IMR-90 (cell line): ENCODE measurements at regions not wholly inside any gene's neighbourhood (a gene's known extent, or its start where the extent isn't known, plus 50 kb on each side); places are given as distances from the start of the nearest gene placed in this dataset.
A peak's percentile ranks its signal among the peaks of the same experiment; 100 is the strongest.

Experiments used
- ATAC-seq: fragments of 200-7000 bp; cut with Tn5 transposase; 2 replicates; pipeline ENCODE4 v1.9.1; 2020; ENCODE audit warnings: low read depth, mild to moderate bottlenecking, moderate library complexity
- BruUV-seq: library from RNA; stranded (reverse); fragments of 400-500 nt; replicated peaks from 2 replicates; lab custom pipeline; 2021; lab: Mats Ljungman, UMichigan
- CTCF ChIA-PET: fragments of 300-600 bp; formaldehyde crosslinking; extraction: SDS; loops from one replicate; lab custom pipeline; 2021; ENCODE audit warnings: antibody characterized with exemption; lab: Yijun Ruan, JAX
- POLR2A ChIA-PET: fragments of 300-600 bp; sonication (Branson Sonifier 250); formaldehyde crosslinking; loops from one replicate; lab custom pipeline; 2022; ENCODE audit warnings: antibody characterized with exemption; ENCODE audit not compliant: unreplicated experiment; lab: Charles Lee
- DNase-seq: peaks from one replicate; pipeline ENCODE4 v3.0.0; 2013
- H2AFZ ChIP-seq: replicated peaks from 2 replicates; pipeline ENCODE3; 2013; ENCODE audit warnings: low read length, mild to moderate bottlenecking; ENCODE audit not compliant: poor library complexity
- H2AK5ac ChIP-seq: 2 replicates; pipeline ENCODE4 v1.6.1; 2013; ENCODE audit warnings: low read depth, low read length, inconsistent platforms
- H2AK9ac ChIP-seq: replicated peaks from 2 replicates; pipeline ENCODE3; 2013; ENCODE audit warnings: mild to moderate bottlenecking, low read depth, low read length, moderate library complexity; ENCODE audit not compliant: poor library complexity
- H2BK120ac ChIP-seq: 2 replicates; pipeline ENCODE4 v1.6.1; 2013; ENCODE audit warnings: low read depth, low read length, inconsistent platforms
- H2BK15ac ChIP-seq: 3 replicates; pipeline ENCODE4 v1.6.1; 2013; ENCODE audit warnings: low read depth, low read length, inconsistent platforms
- H2BK20ac ChIP-seq: 2 replicates; pipeline ENCODE4 v1.6.1; 2013; ENCODE audit warnings: low read depth, mild to moderate bottlenecking, inconsistent platforms, low read length, moderate library complexity
- H2BK5ac ChIP-seq: 2 replicates; pipeline ENCODE4 v1.6.1; 2013; ENCODE audit warnings: mild to moderate bottlenecking, low read depth, low read length, inconsistent platforms; ENCODE audit not compliant: poor library complexity, severe bottlenecking
- H3K14ac ChIP-seq: replicated peaks from 2 replicates; pipeline ENCODE4 v1.6.1; 2013; ENCODE audit warnings: low read depth, low read length, inconsistent platforms
- H3K18ac ChIP-seq: 2 replicates; pipeline ENCODE4 v1.6.1; 2013; ENCODE audit warnings: low read depth, low read length, control low read depth
- H3K23ac ChIP-seq: 2 replicates; pipeline ENCODE4 v1.6.1; 2013; ENCODE audit warnings: low read depth, low read length, inconsistent platforms
- H3K27ac ChIP-seq: 2 replicates; pipeline ENCODE4 v1.5.1; 2013; ENCODE audit warnings: mild to moderate bottlenecking, control low read depth, low read length; ENCODE audit not compliant: insufficient read depth
- H3K27me3 ChIP-seq: 2 replicates; pipeline ENCODE4 v1.6.1; 2013; ENCODE audit warnings: low read length; ENCODE audit not compliant: control insufficient read depth, insufficient read depth
- H3K36me3 ChIP-seq: 2 replicates; pipeline ENCODE4 v1.6.1; 2013; ENCODE audit warnings: low read length, mixed read lengths; ENCODE audit not compliant: control insufficient read depth, insufficient read depth
- H3K4ac ChIP-seq: 2 replicates; pipeline ENCODE4 v1.6.1; 2013; ENCODE audit warnings: low read depth, low read length, inconsistent platforms
- H3K4me1 ChIP-seq: 2 replicates; pipeline ENCODE4 v1.6.1; 2013; ENCODE audit warnings: low read length, mixed read lengths; ENCODE audit not compliant: control insufficient read depth, insufficient read depth
- H3K4me2 ChIP-seq: 2 replicates; pipeline ENCODE4 v1.6.1; 2013; ENCODE audit warnings: low read depth, mild to moderate bottlenecking, control low read depth, low read length, moderate library complexity
- H3K4me3 ChIP-seq: 2 replicates; pipeline ENCODE4 v1.5.1; 2013; ENCODE audit warnings: low read depth, mild to moderate bottlenecking, control low read depth, low read length, moderate library complexity; ENCODE audit not compliant: insufficient read depth
- H3K56ac ChIP-seq: 2 replicates; pipeline ENCODE4 v1.6.1; 2013; ENCODE audit warnings: low read length, inconsistent platforms; ENCODE audit not compliant: insufficient read depth; ENCODE audit errors: extremely low read depth
- H3K79me1 ChIP-seq, 2 experiments: 2 replicates each; pipeline ENCODE4 v1.6.1; 2013; ENCODE audit warnings: low read length in 2 of 2, inconsistent platforms in 1 of 2, low read depth in 1 of 2
- H3K9ac ChIP-seq: 2 replicates; pipeline ENCODE4 v1.6.1; 2013; ENCODE audit warnings: low read depth, low read length, control low read depth
- H3K9me1 ChIP-seq: 2 replicates; pipeline ENCODE4 v1.6.1; 2013; ENCODE audit warnings: low read length, inconsistent platforms; ENCODE audit not compliant: insufficient read depth
- H3K9me3 ChIP-seq: 2 replicates; pipeline ENCODE4 v1.6.1; 2013; ENCODE audit warnings: low read length; ENCODE audit not compliant: control insufficient read depth, insufficient read depth
- H4K20me1 ChIP-seq: 2 replicates; pipeline ENCODE4 v1.6.1; 2013; ENCODE audit warnings: low read length, inconsistent platforms; ENCODE audit not compliant: insufficient read depth
- H4K5ac ChIP-seq: 2 replicates; pipeline ENCODE4 v1.6.1; 2013; ENCODE audit warnings: mild to moderate bottlenecking, low read depth, low read length, control low read depth
- H4K8ac ChIP-seq, 2 experiments: 2 replicates each; pipeline ENCODE4 v1.6.1; 2013; ENCODE audit warnings: low read depth in 2 of 2, low read length in 2 of 2, control low read depth in 1 of 2, inconsistent platforms in 1 of 2
- H4K91ac ChIP-seq: 2 replicates; pipeline ENCODE4 v1.6.1; 2013; ENCODE audit warnings: low read depth, low read length, inconsistent platforms; ENCODE audit not compliant: insufficient read depth
- CHD1 ChIP-seq: IDR thresholded peaks from 2 replicates; pipeline ENCODE4 v1.6.1; 2012; ENCODE audit warnings: low read depth, low read length, improper control_type of control experiment
- MXI1 ChIP-seq: IDR thresholded peaks from 2 replicates; pipeline ENCODE4 v1.6.1; 2012; ENCODE audit warnings: low read depth, mild to moderate bottlenecking, low read length, moderate library complexity, borderline replicate concordance
- POLR2A ChIP-seq: IDR thresholded peaks from 2 replicates; pipeline ENCODE4 v1.6.1; 2012; ENCODE audit warnings: mild to moderate bottlenecking, low read depth, low read length
- SMC3 ChIP-seq: fragments of 150-350 bp; IDR thresholded peaks from 2 replicates; pipeline ENCODE4 v1.6.1; 2016; ENCODE audit warnings: low read depth, mild to moderate bottlenecking, antibody characterized with exemption, low read length, moderate library complexity
- WGBS, 2 experiments: methylation state at CpG; one replicate each; pipeline versions ENCODE4 v1.1.5 to v1.1.7; 2013; ENCODE audit warnings: missing lambda C conversion rate in 2 of 2; ENCODE audit not compliant: insufficient read length in 1 of 2; ENCODE audit errors: extremely low coverage in 2 of 2; 5-methylcytosine and 5-hydroxymethylcytosine counted together
- dilution Hi-C: fragments of 300-500 bp; cut with HindIII; formaldehyde crosslinking; loops from one replicate; pipeline ENCODE4 v1.14.3; 2018; ENCODE audit warnings: low sequenced_read_pairs; ENCODE audit not compliant: unreplicated experiment
- in situ Hi-C: fragments of 300-500 bp; cut with MboI; formaldehyde crosslinking; loops from 3 replicates; pipeline ENCODE4 v1.14.3; 2019; ENCODE audit warnings: low sequenced_read_pairs, inconsistent platforms, mixed read lengths
- intact Hi-C: fragments of 100-400 bp; cut with micrococcal nuclease; formaldehyde crosslinking; loops from 2 replicates; pipeline ENCODE4 v1.10.0; 2022
- TF ChIP-seq, protein P1 (sequence below): fragments of 150-350 bp; IDR thresholded peaks from 2 replicates; pipeline ENCODE4 v1.6.1; 2016; ENCODE audit warnings: low read depth, mild to moderate bottlenecking, low read length, moderate library complexity, borderline replicate concordance
- TF ChIP-seq, protein P2 (sequence below): conservative IDR thresholded peaks from 2 replicates; pipeline ENCODE4 v1.5.1; 2012; ENCODE audit warnings: mild to moderate bottlenecking, low read depth, low read length, improper control_type of control experiment
- TF ChIP-seq, protein P3 (sequence below): fragments of 150-350 bp; IDR thresholded peaks from 2 replicates; pipeline ENCODE4 v1.6.1; 2017; ENCODE audit warnings: mild to moderate bottlenecking, antibody characterized with exemption, low read length, low read depth

DNA sequence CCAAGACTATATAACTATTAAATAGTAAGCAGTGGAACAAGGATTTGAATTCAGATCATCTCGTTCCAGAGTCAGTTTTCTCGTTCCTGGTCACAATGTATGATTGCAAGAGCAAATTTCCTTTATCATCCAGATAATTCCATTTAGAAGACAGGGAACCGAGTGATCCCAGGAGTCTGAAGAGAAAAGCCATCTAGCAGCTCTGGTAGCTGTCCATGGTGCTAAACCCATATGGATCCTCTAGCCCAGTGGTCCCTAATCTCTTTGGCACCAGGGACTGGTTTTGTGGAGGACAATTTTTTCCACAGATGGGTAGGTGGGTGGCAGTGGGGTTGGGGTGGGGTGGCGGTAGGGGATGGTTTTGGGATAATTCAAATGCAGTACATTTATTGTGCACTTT, 229.4 kb downstream of the PTPRU start:
- WGBS, 2 experiments: no CpG with 5 or more reads among the region's 4 CpGs
- no peaks in the 10 kb centered on the region for H3K9me1 ChIP-seq
- no peak overlapping the region for H2BK5ac ChIP-seq

More for the DNA sequence above, 229.4 kb downstream of the PTPRU start:
- Histone ChIP-seq H2AK5ac (no peak overlapping the region), H2BK120ac (no peak overlapping the region), H3K4ac (no peak overlapping the region), H3K27me3 (no peaks in the 10 kb centered on the region), H3K9ac (no peak overlapping the region), H4K5ac (no peak overlapping the region), H3K79me1 (no peaks in the 10 kb centered on the region), H4K8ac (no peak overlapping the region), H3K27ac (no peak overlapping the region), H3K36me3 (no peaks in the 10 kb centered on the region), H2AK9ac (no peak overlapping the region), H2AFZ (no peak overlapping the region), H3K14ac (no peak overlapping the region), H2BK15ac (no peak overlapping the region), H3K56ac (no peak overlapping the region), H2BK20ac (no peak overlapping the region), H3K23ac (no peak overlapping the region), H3K4me1 (no peaks in the 10 kb centered on the region), H3K18ac (no peak overlapping the region), H3K9me3 (no peaks in the 10 kb centered on the region), H3K4me3 (no peak overlapping the region), H4K91ac (no peak overlapping the region), H4K20me1 (no peaks in the 10 kb centered on the region), H3K4me2 (no peak overlapping the region)
- peak; percentile 23 for DNase-seq
- POLR2A ChIA-PET: no interaction called here
- ATAC-seq: no peak
- intact Hi-C loops: no loop called here
- in situ Hi-C loops: no loop called here
- CTCF ChIA-PET: no interaction called here
- no peak for TF ChIP-seq CHD1
- TF ChIP-seq, protein P1, sequence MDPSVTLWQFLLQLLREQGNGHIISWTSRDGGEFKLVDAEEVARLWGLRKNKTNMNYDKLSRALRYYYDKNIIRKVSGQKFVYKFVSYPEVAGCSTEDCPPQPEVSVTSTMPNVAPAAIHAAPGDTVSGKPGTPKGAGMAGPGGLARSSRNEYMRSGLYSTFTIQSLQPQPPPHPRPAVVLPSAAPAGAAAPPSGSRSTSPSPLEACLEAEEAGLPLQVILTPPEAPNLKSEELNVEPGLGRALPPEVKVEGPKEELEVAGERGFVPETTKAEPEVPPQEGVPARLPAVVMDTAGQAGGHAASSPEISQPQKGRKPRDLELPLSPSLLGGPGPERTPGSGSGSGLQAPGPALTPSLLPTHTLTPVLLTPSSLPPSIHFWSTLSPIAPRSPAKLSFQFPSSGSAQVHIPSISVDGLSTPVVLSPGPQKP: no peak
- no peak for TF ChIP-seq POLR2A
- TF ChIP-seq, protein P2, sequence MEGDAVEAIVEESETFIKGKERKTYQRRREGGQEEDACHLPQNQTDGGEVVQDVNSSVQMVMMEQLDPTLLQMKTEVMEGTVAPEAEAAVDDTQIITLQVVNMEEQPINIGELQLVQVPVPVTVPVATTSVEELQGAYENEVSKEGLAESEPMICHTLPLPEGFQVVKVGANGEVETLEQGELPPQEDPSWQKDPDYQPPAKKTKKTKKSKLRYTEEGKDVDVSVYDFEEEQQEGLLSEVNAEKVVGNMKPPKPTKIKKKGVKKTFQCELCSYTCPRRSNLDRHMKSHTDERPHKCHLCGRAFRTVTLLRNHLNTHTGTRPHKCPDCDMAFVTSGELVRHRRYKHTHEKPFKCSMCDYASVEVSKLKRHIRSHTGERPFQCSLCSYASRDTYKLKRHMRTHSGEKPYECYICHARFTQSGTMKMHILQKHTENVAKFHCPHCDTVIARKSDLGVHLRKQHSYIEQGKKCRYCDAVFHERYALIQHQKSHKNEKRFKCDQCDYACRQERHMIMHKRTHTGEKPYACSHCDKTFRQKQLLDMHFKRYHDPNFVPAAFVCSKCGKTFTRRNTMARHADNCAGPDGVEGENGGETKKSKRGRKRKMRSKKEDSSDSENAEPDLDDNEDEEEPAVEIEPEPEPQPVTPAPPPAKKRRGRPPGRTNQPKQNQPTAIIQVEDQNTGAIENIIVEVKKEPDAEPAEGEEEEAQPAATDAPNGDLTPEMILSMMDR: no peak
- TF ChIP-seq, protein P3, sequence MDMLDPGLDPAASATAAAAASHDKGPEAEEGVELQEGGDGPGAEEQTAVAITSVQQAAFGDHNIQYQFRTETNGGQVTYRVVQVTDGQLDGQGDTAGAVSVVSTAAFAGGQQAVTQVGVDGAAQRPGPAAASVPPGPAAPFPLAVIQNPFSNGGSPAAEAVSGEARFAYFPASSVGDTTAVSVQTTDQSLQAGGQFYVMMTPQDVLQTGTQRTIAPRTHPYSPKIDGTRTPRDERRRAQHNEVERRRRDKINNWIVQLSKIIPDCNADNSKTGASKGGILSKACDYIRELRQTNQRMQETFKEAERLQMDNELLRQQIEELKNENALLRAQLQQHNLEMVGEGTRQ: no peak
- TF ChIP-seq MXI1: no peak
- TF ChIP-seq SMC3: no peak
- no TSS peak for BruUV-seq
- dilution Hi-C loops: no loop called here
